CD4-positive, alpha-beta T cell (primary cell): ENCODE measurements at regions not wholly inside any gene's neighbourhood (a gene's known extent, or its start where the extent isn't known, plus 50 kb on each side); places are given as distances from the start of the nearest gene placed in this dataset.
A peak's percentile ranks its signal among the peaks of the same experiment; 100 is the strongest.

Experiments used
- ATAC-seq: fragments of 200-7000 bp; cut with Tn5 transposase; one replicate; pipeline ENCODE4 v1.10.0; 2022; ENCODE audit warnings: mild to moderate bottlenecking; ENCODE audit not compliant: poor library complexity
- CTCF ChIA-PET: fragments of 350-600 bp; sonication (Branson Sonifier 250); formaldehyde crosslinking; loops from one replicate; lab custom pipeline; 2021; ENCODE audit warnings: antibody characterized with exemption, inconsistent platforms; lab: Charles Lee
- POLR2A ChIA-PET: fragments of 350-600 bp; sonication (Branson Sonifier 250); formaldehyde crosslinking; loops from one replicate; lab custom pipeline; 2021; ENCODE audit warnings: antibody characterized with exemption, inconsistent platforms; lab: Charles Lee
- DNase-seq, 14 experiments: peaks; one replicate each; pipeline ENCODE4 v3.0.0-alpha.2; 2013 to 2020; ENCODE audit warnings: mixed read lengths in 2 of 14
- H3K27ac ChIP-seq, 2 donors: one replicate each; pipeline versions ENCODE4 v1.5.1 to v1.7.0; 2013; ENCODE audit warnings: low read length in 2 of 2, low read depth in 1 of 2, mild to moderate bottlenecking in 1 of 2
- H3K27me3 ChIP-seq, 2 experiments: 1 replicate in 1 of 2; 2 replicates in 1 of 2; pipeline versions ENCODE4 v1.6.1 to v1.7.0; 2013; ENCODE audit warnings: low read length in 2 of 2, control low read depth in 1 of 2, mild to moderate bottlenecking in 1 of 2, moderate library complexity in 1 of 2; ENCODE audit not compliant: insufficient read depth in 2 of 2, control insufficient read depth in 1 of 2
- H3K36me3 ChIP-seq: one replicate; pipeline ENCODE4 v1.6.1; 2013; ENCODE audit warnings: low read length, control low read depth; ENCODE audit not compliant: insufficient read depth
- H3K4me1 ChIP-seq: one replicate; pipeline ENCODE4 v1.6.1; 2013; ENCODE audit warnings: low read length, control low read depth; ENCODE audit not compliant: insufficient read depth
- H3K4me3 ChIP-seq: one replicate; pipeline ENCODE4 v1.5.1; 2013; ENCODE audit warnings: mild to moderate bottlenecking, low read length, moderate library complexity
- H3K9me3 ChIP-seq, 2 experiments: 1 replicate in 1 of 2; 2 replicates in 1 of 2; pipeline versions ENCODE4 v1.6.1 to v1.7.0; 2013; ENCODE audit warnings: low read length in 2 of 2, mild to moderate bottlenecking in 2 of 2, control low read depth in 1 of 2, moderate library complexity in 1 of 2; ENCODE audit not compliant: control insufficient read depth in 1 of 2, insufficient read depth in 1 of 2
- H3K27ac Mint-ChIP-seq: one replicate; pipeline ENCODE4 v1.8.0; 2020; ENCODE audit warnings: mixed read lengths
- H3K27me3 Mint-ChIP-seq: one replicate; pipeline ENCODE4 v1.8.0; 2021; ENCODE audit warnings: mixed read lengths
- H3K36me3 Mint-ChIP-seq: one replicate; pipeline ENCODE4 v1.8.0; 2021; ENCODE audit warnings: low read depth, mixed read lengths
- H3K4me1 Mint-ChIP-seq: one replicate; pipeline ENCODE4 v1.8.0; 2021; ENCODE audit warnings: low read depth, mixed read lengths
- H3K4me3 Mint-ChIP-seq: one replicate; pipeline ENCODE4 v1.8.0; 2020; ENCODE audit warnings: mild to moderate bottlenecking, mixed read lengths
- H3K9me3 Mint-ChIP-seq: one replicate; pipeline ENCODE4 v1.8.0; 2020; ENCODE audit warnings: mixed read lengths
- CTCF ChIP-seq: fragments of 200-600 bp; IDR thresholded peaks from one replicate; pipeline ENCODE4 v1.8.0; 2022; ENCODE audit warnings: antibody characterized with exemption, mild to moderate bottlenecking
- intact Hi-C, 2 experiments: fragments of 100-400 bp; cut with DNase I in 1 of 2; cut with micrococcal nuclease in 1 of 2; formaldehyde crosslinking; loops; one replicate each; pipeline versions ENCODE4 v1.15.1 to v1.9.0; 2023 to 2025; cut with DNase I, micrococcal nuclease

- Mint-ChIP-seq H3K4me1 (no peaks in the 10 kb centered on the region), H3K27me3 (no peaks in the 10 kb centered on the region), H3K36me3 (no peaks in the 10 kb centered on the region), H3K4me3 (no peak overlapping the region), H3K27ac (no peak overlapping the region), H3K9me3 (no peaks in the 10 kb centered on the region)
- Histone ChIP-seq H3K4me3 (no peak overlapping the region), H3K27ac (no peak overlapping the region), H3K9me3 (no peaks in the 10 kb centered on the region), H3K27me3 (no peaks in the 10 kb centered on the region), H3K36me3 (no peaks in the 10 kb centered on the region), H3K4me1 (no peaks in the 10 kb centered on the region)
- POLR2A ChIA-PET: no interaction called here
- CTCF ChIA-PET: no interaction called here
- TF ChIP-seq CTCF: no peak
- intact Hi-C loops: no loop called here
- DNase-seq (no peak), ATAC-seq (no peak)
Observed at GRCh38 chr7:82757-83155, 109.6 kb upstream of the FAM20C start.

GRCh38 chr7:83441-83840 is 108.9 kb upstream of the FAM20C start:
- ATAC-seq (no peak), DNase-seq (no peak)
- Histone ChIP-seq H3K27ac (no peak overlapping the region), H3K4me3 (no peak overlapping the region), H3K4me1 (no peaks in the 10 kb centered on the region), H3K27me3 (no peaks in the 10 kb centered on the region), H3K36me3 (no peaks in the 10 kb centered on the region), H3K9me3 (no peaks in the 10 kb centered on the region)
- ChIA-PET CTCF (no interaction called here), POLR2A (no interaction called here)
- H3K27ac Mint-ChIP-seq: no peak overlapping the region
- TF ChIP-seq CTCF: no peak
- intact Hi-C loops: no loop called here
- no peaks in the 10 kb centered on the region for H3K4me1 Mint-ChIP-seq
- no peaks in the 10 kb centered on the region for H3K9me3 Mint-ChIP-seq
- no peaks in the 10 kb centered on the region for H3K36me3 Mint-ChIP-seq
- H3K4me3 Mint-ChIP-seq: no peak overlapping the region
- H3K27me3 Mint-ChIP-seq: no peaks in the 10 kb centered on the region

- Histone ChIP-seq H3K4me3 (no peak overlapping the region), H3K36me3 (no peaks in the 10 kb centered on the region), H3K27ac (no peak overlapping the region), H3K4me1 (no peaks in the 10 kb centered on the region), H3K27me3 (no peaks in the 10 kb centered on the region), H3K9me3 (no peaks in the 10 kb centered on the region)
- no peaks in the 10 kb centered on the region for H3K4me1 Mint-ChIP-seq
- ChIA-PET CTCF (no interaction called here), POLR2A (no interaction called here)
- intact Hi-C loops: no loop called here
- no peak overlapping the region for H3K27ac Mint-ChIP-seq
- no peak overlapping the region for H3K4me3 Mint-ChIP-seq
- H3K9me3 Mint-ChIP-seq: no peaks in the 10 kb centered on the region
- ATAC-seq (no peak), DNase-seq (peak in 1 of 14 experiments; percentile 5)
- H3K27me3 Mint-ChIP-seq: no peaks in the 10 kb centered on the region
- no peak for TF ChIP-seq CTCF
- no peaks in the 10 kb centered on the region for H3K36me3 Mint-ChIP-seq
Observed at GRCh38 chr7:83861-84632, 108.3 kb upstream of the FAM20C start.
